GM18505 (cell line): ENCODE measurements at regions not wholly inside any gene's neighbourhood (a gene's known extent, or its start where the extent isn't known, plus 50 kb on each side); places are given as distances from the start of the nearest gene placed in this dataset.

Source experiments
- ATAC-seq: cut with Tn5 transposase; IDR thresholded peaks from one replicate; pipeline ENCODE4 v1.9.1; 2021; ENCODE audit not compliant: unreplicated experiment
- POLR2A ChIP-seq: IDR thresholded peaks from 4 replicates; pipeline ENCODE4 v1.6.1; 2011; ENCODE audit warnings: borderline replicate concordance; ENCODE audit not compliant: insufficient read depth, insufficient read length; ENCODE audit errors: extremely low read depth

- no peak for TF ChIP-seq POLR2A
- ATAC-seq = no peak
Measured at GRCh38 chr2:103594823-103595222, 833.0 kb downstream of the TMEM182 start.

DNA sequence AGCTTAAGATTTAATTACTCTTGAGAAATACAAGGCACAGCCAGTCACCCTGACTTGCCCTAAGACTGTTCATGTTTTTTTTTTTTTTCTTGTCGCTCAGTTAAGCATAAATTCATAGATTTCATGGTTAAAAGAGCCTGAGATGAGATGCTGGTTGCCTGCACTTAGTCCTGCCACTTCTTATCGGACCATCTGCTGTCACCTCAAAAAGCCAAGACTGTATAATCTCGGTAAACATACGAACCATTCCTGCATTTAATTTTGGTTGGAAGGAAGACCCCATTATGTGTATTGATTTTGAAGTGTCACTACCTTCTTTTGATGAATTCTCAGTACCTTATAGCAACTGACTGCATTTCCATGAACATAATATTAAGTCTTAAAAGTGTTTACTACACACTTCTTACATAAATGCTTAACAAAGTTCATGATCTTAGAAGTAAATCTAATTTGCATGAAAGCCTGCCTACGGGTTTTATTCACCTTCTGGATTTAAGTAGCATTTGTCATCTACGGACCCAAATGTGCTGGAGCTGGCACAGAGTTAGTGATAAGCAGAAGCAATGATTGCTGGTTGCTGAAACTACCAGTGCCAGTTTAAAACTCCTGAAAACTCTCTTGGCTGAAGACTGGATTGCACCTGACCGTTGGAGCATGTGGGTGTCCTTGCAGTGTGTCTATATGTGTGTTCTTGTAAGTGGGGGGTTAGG lies 843.4 kb downstream of the TMEM182 start:
- TF ChIP-seq POLR2A = no peak
- no peak for ATAC-seq

DNA sequence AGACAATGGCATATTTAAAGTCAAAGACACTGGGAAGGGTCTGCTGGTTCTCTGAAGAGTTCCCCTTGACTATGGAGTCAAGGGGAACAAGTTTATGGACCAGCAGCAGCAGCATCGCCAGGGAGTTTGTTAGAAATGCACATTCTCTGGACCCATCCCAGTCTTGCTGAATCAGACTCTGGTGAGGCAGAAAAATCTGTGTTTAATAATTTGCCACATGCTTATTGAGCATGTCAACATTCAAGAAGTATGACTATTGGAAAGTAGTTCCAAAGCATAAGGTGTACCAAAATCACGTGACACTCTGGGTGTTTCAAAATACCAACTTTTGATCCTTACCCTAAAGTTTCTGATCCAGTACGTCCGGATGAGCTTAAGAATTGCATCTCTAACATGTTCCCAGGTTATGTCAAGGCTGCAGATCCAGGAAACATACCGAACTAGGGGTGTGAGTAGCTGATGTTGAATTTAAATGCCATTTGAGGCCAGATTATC lies 853.8 kb downstream of the TMEM182 start:
- TF ChIP-seq POLR2A = no peak
- no peak for ATAC-seq

DNA sequence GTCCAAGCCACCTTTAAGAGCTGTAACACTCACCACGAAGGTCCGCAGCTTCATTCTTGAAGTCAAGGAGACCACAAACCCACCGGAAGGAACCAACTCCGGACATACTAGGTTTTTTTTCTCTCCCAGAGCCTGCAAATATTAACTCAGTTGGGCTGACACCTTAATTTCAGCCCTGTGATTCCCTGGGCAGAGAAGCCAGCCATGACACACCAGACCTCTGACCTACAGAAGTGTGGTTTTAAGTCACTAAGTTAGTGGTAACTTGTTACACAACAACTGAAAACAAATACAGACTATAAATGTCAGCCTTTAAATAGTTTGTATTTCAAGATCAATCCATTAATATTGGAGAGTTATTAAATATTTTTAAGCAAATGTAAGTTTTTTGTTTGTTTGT lies 855.1 kb downstream of the TMEM182 start:
- TF ChIP-seq POLR2A = no peak
- no peak for ATAC-seq

GRCh38 chr2:103618112-103618511 lies 856.3 kb downstream of the TMEM182 start:
- ATAC-seq = no peak
- TF ChIP-seq POLR2A = no peak

GRCh38 chr2:103627301-103627700 lies 865.5 kb downstream of the TMEM182 start:
- TF ChIP-seq POLR2A = no peak
- no peak for ATAC-seq

GRCh38 chr2:103638978-103639377 lies 877.1 kb downstream of the TMEM182 start:
- ATAC-seq = no peak
- TF ChIP-seq POLR2A = no peak

DNA sequence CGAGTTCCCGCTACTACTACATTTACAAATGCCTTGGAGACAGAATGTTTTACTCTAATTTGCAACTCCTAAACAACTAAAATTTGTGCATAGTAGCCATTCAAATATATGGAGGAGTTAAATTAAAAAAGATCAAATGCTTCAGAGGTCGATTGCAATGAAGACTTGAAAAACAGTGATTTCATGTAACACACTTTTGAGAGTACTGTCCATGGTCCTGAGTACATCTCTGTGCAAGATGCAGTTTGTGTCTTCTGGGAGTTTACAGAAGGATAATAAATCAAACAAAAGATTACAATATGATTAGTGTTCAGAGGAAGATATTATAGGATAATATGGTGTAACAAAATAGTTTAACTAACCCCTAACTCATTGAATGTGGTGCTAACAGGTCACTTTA lies 894.7 kb downstream of the TMEM182 start:
- ATAC-seq = no peak
- TF ChIP-seq POLR2A = no peak

- no peak for ATAC-seq
Measured at GRCh38 chr2:103660519-103660918, 898.7 kb downstream of the TMEM182 start.

GRCh38 chr2:103660947-103661346 lies 899.1 kb downstream of the TMEM182 start:
- no peak for TF ChIP-seq POLR2A
- no peak for ATAC-seq

More at GRCh38 chr2:103660519-103660918, 898.7 kb downstream of the TMEM182 start:
- TF ChIP-seq POLR2A = no peak

DNA sequence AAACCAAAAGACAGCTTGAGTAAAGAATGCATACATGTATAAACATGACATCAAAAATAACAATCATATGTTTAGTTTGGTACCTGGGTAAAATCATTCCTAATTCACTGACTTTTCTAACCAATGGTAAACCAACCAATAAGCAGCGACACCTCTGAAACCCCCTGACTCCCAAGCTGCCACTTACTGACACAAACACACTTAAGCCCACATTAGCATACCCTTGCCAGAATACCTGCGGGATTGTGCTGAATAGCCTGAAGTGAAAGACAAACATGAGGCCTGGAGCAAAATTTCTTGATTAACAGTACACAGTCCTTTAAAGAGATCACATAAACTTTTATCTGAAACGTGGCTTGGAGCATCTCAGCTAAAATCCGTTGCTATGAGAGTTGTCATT lies 902.9 kb downstream of the TMEM182 start:
- ATAC-seq = no peak
- no peak for TF ChIP-seq POLR2A

GRCh38 chr2:103667335-103667884 lies 905.6 kb downstream of the TMEM182 start:
- no peak for ATAC-seq
- no peak for TF ChIP-seq POLR2A

GRCh38 chr2:103669531-103669930 lies 907.7 kb downstream of the TMEM182 start:
- TF ChIP-seq POLR2A = no peak
- no peak for ATAC-seq
